ENCODE measurements at regions not wholly inside any gene's neighbourhood (a gene's known extent, or its start where the extent isn't known, plus 50 kb on each side); places are given as distances from the start of the nearest gene placed in this dataset.

- intact Hi-C loops (cut with micrococcal nuclease): no loop called here
- H3K9me3 ChIP-seq (ENCODE audit: control insufficient read depth in 1 of 2, insufficient read depth in 1 of 2, low read depth in 1 of 2, low read length in 2 of 2): no peaks in the 10 kb centered on the region
- no peaks in the 10 kb centered on the region for H3K9me2 ChIP-seq (ENCODE audit: insufficient read depth)
- no peak overlapping the region for H2AFZ ChIP-seq (ENCODE audit: low read depth, low read length, poor library complexity, severe bottlenecking)
- ATAC-seq: no peak
- no peaks in the 10 kb centered on the region for H4K20me1 ChIP-seq (ENCODE audit: insufficient read depth)
- H3K27me3 ChIP-seq (ENCODE audit: insufficient read depth, low read length): no peaks in the 10 kb centered on the region
- H3K9ac ChIP-seq (ENCODE audit: low read length): no peak overlapping the region
- BruUV-seq (replicated peaks): no TSS peak
- H3K27ac ChIP-seq (ENCODE audit: low read depth, low read length): no peak overlapping the region
- H3K4me2 ChIP-seq (ENCODE audit: low read length): no peak overlapping the region
- no peaks in the 10 kb centered on the region for H3K79me2 ChIP-seq (ENCODE audit: insufficient read depth, low read length)
- ChIA-PET CTCF (no interaction called here), POLR2A (no interaction called here), RAD21 (ENCODE audit: low non-redundant PET in 1 of 2, low total read pairs in 2 of 2, uncharacterized antibody in 2 of 2, unreplicated experiment in 2 of 2) (no interaction called here)
- no peak for TF ChIP-seq CEBPB (IDR thresholded peaks at IDR 0.05; ENCODE audit: low read depth)
- no peak for TF ChIP-seq EGR1 (IDR thresholded peaks at IDR 0.05; ENCODE audit: low read depth)
- no peak for TF ChIP-seq JUND (IDR thresholded peaks at IDR 0.05)
- no peak for TF ChIP-seq ZBTB33 (IDR thresholded peaks at IDR 0.05; ENCODE audit: extremely low read depth, insufficient replicate concordance, low read length)
- no peak for TF ChIP-seq SRF (IDR thresholded peaks at IDR 0.05; ENCODE audit: low read depth)
- no peak for TF ChIP-seq RAD21 (IDR thresholded peaks at IDR 0.05; ENCODE audit: low read depth)
- no peak for TF ChIP-seq ELF1 (IDR thresholded peaks at IDR 0.05; ENCODE audit: borderline replicate concordance, low read depth)
- no peak for TF ChIP-seq TCF7L2 (IDR thresholded peaks at IDR 0.05; ENCODE audit: borderline replicate concordance, extremely low read depth, insufficient read depth, insufficient read length)
- no peak for TF ChIP-seq REST (IDR thresholded peaks at IDR 0.05; ENCODE audit: low read depth)
- no peak overlapping the region for H3K4me3 ChIP-seq (replicated peaks in 1 of 2; ENCODE audit: low read depth in 1 of 2, low read length in 2 of 2)
- H3K36me3 ChIP-seq (ENCODE audit: control insufficient read depth in 1 of 2, insufficient read depth in 2 of 2, low read length in 2 of 2): no peaks in the 10 kb centered on the region
- no peaks in the 10 kb centered on the region for H3K4me1 ChIP-seq (ENCODE audit: control insufficient read depth in 1 of 2, insufficient read depth in 2 of 2, low read length in 2 of 2)
- DNase-seq (ENCODE audit: low read depth, low spot score): no peak
These were observed 418.3 kb upstream of the CDIN1 start for GRCh38 chr15:36161108-36161507.

Data from HCT116 (cell line).